Hepatocyte (in vitro differentiated cells): ENCODE measurements at regions not wholly inside any gene's neighbourhood (a gene's known extent, or its start where the extent isn't known, plus 50 kb on each side); places are given as distances from the start of the nearest gene placed in this dataset.

ENCODE experiments used
- DNase-seq: peaks from one replicate; pipeline ENCODE4 v3.0.0-alpha.2; 2016; ENCODE audit warnings: low spot score
- H2AFZ ChIP-seq: fragments of 200-600 bp; sonication (generic); 2 replicates; pipeline ENCODE4 v1.6.0; 2016; ENCODE audit warnings: antibody characterized with exemption, mild to moderate bottlenecking
- H3K27ac ChIP-seq: fragments of 200-600 bp; sonication (generic); 2 replicates; pipeline ENCODE4 v1.5.1; 2016; ENCODE audit warnings: mild to moderate bottlenecking
- H3K27me3 ChIP-seq: fragments of 200-600 bp; sonication (generic); 2 replicates; pipeline ENCODE4 v1.6.1; 2016
- H3K36me3 ChIP-seq: fragments of 200-600 bp; sonication (generic); replicated peaks from 2 replicates; pipeline ENCODE4 v1.5.1; 2016; ENCODE audit warnings: low read depth; ENCODE audit not compliant: insufficient read depth
- H3K4me1 ChIP-seq: fragments of 200-600 bp; sonication (generic); 2 replicates; pipeline ENCODE4 v1.5.1; 2016; ENCODE audit warnings: mild to moderate bottlenecking, moderate library complexity; ENCODE audit not compliant: insufficient read depth
- H3K4me2 ChIP-seq: fragments of 200-600 bp; sonication (generic); 2 replicates; pipeline ENCODE4 v1.6.0; 2016
- H3K4me3 ChIP-seq: fragments of 200-600 bp; sonication (generic); 2 replicates; pipeline ENCODE4 v1.5.1; 2016; ENCODE audit warnings: mild to moderate bottlenecking
- H3K79me2 ChIP-seq: fragments of 200-600 bp; sonication (generic); 2 replicates; pipeline ENCODE4 v1.6.0; 2017; ENCODE audit warnings: mild to moderate bottlenecking
- H3K9me2 ChIP-seq: fragments of 200-600 bp; sonication (generic); replicated peaks from 2 replicates; pipeline ENCODE4 v1.6.0; 2017; ENCODE audit warnings: mild to moderate bottlenecking; ENCODE audit not compliant: insufficient read depth
- H3K9me3 ChIP-seq: fragments of 200-600 bp; sonication (generic); 2 replicates; pipeline ENCODE4 v1.5.1; 2016; ENCODE audit warnings: low read depth, mild to moderate bottlenecking
- H4K20me1 ChIP-seq: fragments of 200-600 bp; sonication (generic); 2 replicates; pipeline ENCODE4 v1.6.0; 2016; ENCODE audit warnings: mild to moderate bottlenecking; ENCODE audit not compliant: insufficient read depth, poor library complexity, severe bottlenecking
- CTCF ChIP-seq: fragments of 200-600 bp; sonication (generic); IDR thresholded peaks from 2 replicates; pipeline ENCODE4 v1.5.1; 2016; ENCODE audit warnings: antibody characterized with exemption, mild to moderate bottlenecking; ENCODE audit not compliant: poor library complexity
- EZH2 ChIP-seq: fragments of 200-600 bp; sonication (generic); IDR thresholded peaks from 2 replicates; pipeline ENCODE4 v1.6.1; 2016; ENCODE audit warnings: antibody characterized with exemption, mild to moderate bottlenecking, borderline replicate concordance
- EZH2phosphoT487 ChIP-seq: fragments of 200-600 bp; sonication (generic); IDR thresholded peaks from one replicate; pipeline ENCODE4 v1.6.1; 2018; ENCODE audit warnings: antibody characterized with exemption, mild to moderate bottlenecking, low read depth, moderate library complexity; ENCODE audit not compliant: unreplicated experiment, severe bottlenecking
- WGBS: methylation state at CpG from one replicate; pipeline ENCODE4 v1.1.6; 2016; ENCODE audit warnings: low lambda C conversion rate; ENCODE audit errors: missing lambda C conversion rate; 5-methylcytosine and 5-hydroxymethylcytosine counted together

GRCh38 chr1:38269923-38270848 lies 223.6 kb upstream of the POU3F1 start:
- Histone ChIP-seq H4K20me1 (no peaks in the 10 kb centered on the region), H3K36me3 (no peaks in the 10 kb centered on the region), H3K79me2 (no peaks in the 10 kb centered on the region), H3K27ac (no peak overlapping the region), H3K9me3 (no peaks in the 10 kb centered on the region), H3K4me2 (no peak overlapping the region), H3K9me2 (no peaks in the 10 kb centered on the region), H2AFZ (no peak overlapping the region), H3K27me3 (peaks cover 15% of the 10 kb centered on the region), H3K4me1 (no peaks in the 10 kb centered on the region), H3K4me3 (no peak overlapping the region)
- DNase-seq = no peak
- TF ChIP-seq EZH2phosphoT487 = no peak
- TF ChIP-seq EZH2 = no peak
- TF ChIP-seq CTCF = no peak
- 66% methylated on average over 15 of the region's 15 CpGs for WGBS

GRCh38 chr1:38268226-38268625 lies 221.6 kb upstream of the POU3F1 start:
- Histone ChIP-seq H3K9me3 (no peaks in the 10 kb centered on the region), H2AFZ (no peak overlapping the region), H3K4me1 (no peaks in the 10 kb centered on the region), H3K79me2 (no peaks in the 10 kb centered on the region), H3K36me3 (no peaks in the 10 kb centered on the region), H3K27ac (no peak overlapping the region), H3K4me2 (no peak overlapping the region), H3K9me2 (no peaks in the 10 kb centered on the region), H3K27me3 (peaks cover 15% of the 10 kb centered on the region), H4K20me1 (no peaks in the 10 kb centered on the region), H3K4me3 (no peak overlapping the region)
- TF ChIP-seq EZH2 (no peak), CTCF (no peak), EZH2phosphoT487 (no peak)
- 57% methylated on average over 4 of the region's 4 CpGs for WGBS
- DNase-seq = no peak

GRCh38 chr1:38267037-38268036 lies 220.7 kb upstream of the POU3F1 start:
- Histone ChIP-seq H3K4me1 (no peaks in the 10 kb centered on the region), H3K9me2 (no peaks in the 10 kb centered on the region), H2AFZ (no peak overlapping the region), H3K4me2 (no peak overlapping the region), H3K79me2 (no peaks in the 10 kb centered on the region), H3K9me3 (no peaks in the 10 kb centered on the region), H3K36me3 (no peaks in the 10 kb centered on the region), H3K27ac (peak overlapping the region; percentile 86), H4K20me1 (no peaks in the 10 kb centered on the region), H3K27me3 (peaks cover 15% of the 10 kb centered on the region), H3K4me3 (no peak overlapping the region)
- 88% methylated on average over 3 of the region's 7 CpGs for WGBS
- TF ChIP-seq EZH2 (no peak), CTCF (no peak), EZH2phosphoT487 (no peak)
- DNase-seq = no peak
